ENCODE measurements at regions not wholly inside any gene's neighbourhood (a gene's known extent, or its start where the extent isn't known, plus 50 kb on each side); places are given as distances from the start of the nearest gene placed in this dataset.

DNA sequence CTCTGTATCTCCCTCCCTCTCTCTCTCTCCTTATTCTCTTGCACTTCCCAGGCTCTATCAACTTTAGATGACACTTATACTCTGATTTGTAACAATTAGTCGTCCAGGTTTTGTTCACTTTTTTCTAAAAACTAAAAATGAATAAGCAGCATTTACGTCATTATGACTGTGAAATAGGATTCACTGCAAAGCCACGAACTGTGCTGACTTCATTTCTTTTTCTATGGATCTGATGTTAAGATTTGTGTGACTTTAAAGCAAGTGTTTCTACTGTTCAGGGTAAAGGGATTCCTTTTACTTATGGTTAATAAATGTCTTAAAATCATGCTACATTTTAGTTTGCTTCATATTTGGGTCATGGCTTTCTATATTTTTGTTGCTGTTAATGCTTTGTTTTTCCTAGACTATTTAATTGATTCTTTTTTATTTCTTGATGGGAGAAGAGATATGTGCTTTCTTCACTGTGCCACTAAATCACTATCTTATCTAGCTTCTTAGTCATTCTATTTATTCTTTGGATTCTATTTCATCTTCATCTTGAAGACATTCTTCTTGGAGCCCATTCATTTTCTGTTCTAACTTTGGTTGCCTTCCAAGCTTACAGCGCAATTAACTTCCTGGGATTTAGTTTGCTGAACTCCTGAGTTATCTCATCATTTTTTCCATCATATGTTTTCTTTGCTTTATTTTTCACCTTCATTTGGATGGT is 480.4 kb upstream of the TRIB2 start:
- DNase-seq (ENCODE audit: low read depth) = no peak
- no peak overlapping the region for H3K4me3 ChIP-seq (ENCODE audit: low read depth, low read length)
- TF ChIP-seq, protein P1, sequence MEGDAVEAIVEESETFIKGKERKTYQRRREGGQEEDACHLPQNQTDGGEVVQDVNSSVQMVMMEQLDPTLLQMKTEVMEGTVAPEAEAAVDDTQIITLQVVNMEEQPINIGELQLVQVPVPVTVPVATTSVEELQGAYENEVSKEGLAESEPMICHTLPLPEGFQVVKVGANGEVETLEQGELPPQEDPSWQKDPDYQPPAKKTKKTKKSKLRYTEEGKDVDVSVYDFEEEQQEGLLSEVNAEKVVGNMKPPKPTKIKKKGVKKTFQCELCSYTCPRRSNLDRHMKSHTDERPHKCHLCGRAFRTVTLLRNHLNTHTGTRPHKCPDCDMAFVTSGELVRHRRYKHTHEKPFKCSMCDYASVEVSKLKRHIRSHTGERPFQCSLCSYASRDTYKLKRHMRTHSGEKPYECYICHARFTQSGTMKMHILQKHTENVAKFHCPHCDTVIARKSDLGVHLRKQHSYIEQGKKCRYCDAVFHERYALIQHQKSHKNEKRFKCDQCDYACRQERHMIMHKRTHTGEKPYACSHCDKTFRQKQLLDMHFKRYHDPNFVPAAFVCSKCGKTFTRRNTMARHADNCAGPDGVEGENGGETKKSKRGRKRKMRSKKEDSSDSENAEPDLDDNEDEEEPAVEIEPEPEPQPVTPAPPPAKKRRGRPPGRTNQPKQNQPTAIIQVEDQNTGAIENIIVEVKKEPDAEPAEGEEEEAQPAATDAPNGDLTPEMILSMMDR (conservative IDR thresholded peaks at IDR 0.05; ENCODE audit: low read depth, low read length) = no peak

- TF ChIP-seq, protein P1 (conservative IDR thresholded peaks at IDR 0.05; ENCODE audit: low read depth, low read length) = no peak
- no peak for DNase-seq (ENCODE audit: low read depth)
- H3K4me3 ChIP-seq (ENCODE audit: low read depth, low read length) = no peak overlapping the region
Observed at GRCh38 chr2:12240206-12240605, 476.5 kb upstream of the TRIB2 start.

DNA sequence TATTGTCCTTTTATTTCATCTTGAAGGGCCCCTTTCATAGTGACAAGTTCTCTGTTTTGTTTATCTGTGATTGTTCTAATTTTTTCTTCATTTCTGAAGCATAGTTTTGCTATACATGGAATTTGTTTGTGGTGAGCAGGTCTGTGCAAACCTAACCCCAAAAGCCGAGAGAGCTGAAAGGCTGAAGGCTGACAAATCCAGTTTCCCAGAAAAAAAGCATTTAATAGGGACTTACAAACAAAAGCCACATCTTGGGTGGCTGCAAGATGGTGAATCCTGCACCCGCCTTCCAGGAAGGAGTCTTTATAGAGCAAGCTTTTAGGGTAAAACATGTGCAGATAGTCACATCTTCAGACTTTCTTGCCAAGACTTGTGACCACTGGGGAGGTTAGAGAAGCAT is 473.4 kb upstream of the TRIB2 start:
- TF ChIP-seq, protein P1 (conservative IDR thresholded peaks at IDR 0.05; ENCODE audit: low read depth, low read length) = no peak
- DNase-seq (ENCODE audit: low read depth) = no peak
- no peak overlapping the region for H3K4me3 ChIP-seq (ENCODE audit: low read depth, low read length)

DNA sequence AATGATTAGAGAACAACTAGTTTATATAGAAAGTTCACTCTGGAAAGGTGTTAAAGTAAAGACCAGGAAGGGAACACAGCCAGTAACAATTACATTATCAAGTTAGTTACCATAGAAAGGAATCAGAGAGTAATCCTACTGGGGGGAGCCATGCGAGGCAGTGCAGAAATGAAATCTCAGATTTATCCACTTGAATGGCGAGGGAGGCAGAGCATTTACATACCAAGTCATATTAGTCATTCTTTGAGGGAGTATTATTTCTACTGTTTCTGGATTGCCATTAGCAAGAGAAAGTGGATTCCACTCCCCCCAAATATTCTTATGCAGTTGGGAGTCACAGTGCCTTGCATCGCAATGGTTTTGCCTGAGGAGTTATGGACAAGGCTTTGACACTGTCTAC is 472.7 kb upstream of the TRIB2 start:
- no peak overlapping the region for H3K4me3 ChIP-seq (ENCODE audit: low read depth, low read length)
- DNase-seq (ENCODE audit: low read depth) = peak; percentile 3
- TF ChIP-seq, protein P1 (conservative IDR thresholded peaks at IDR 0.05; ENCODE audit: low read depth, low read length) = no peak

DNA sequence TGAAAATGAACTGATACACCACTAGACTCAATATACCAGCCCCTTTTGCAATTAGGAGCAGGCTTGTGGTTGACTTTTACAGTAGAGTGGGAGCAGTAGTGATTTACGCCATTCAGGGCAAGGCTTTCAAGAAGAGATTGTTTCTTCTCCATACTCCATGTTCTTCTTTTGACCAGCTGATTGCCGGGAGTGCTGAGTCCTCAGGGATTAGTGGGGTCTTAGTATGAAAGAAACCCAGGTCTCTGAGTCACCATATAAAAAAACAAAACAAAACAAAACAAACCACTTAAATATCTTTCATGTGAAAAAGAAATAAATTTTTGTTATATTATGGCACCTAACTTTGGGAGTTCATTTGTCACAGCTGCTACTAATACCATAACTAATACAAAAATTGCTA is 465.6 kb upstream of the TRIB2 start:
- DNase-seq (ENCODE audit: low read depth) = no peak
- TF ChIP-seq, protein P1 (conservative IDR thresholded peaks at IDR 0.05; ENCODE audit: low read depth, low read length) = no peak
- H3K4me3 ChIP-seq (ENCODE audit: low read depth, low read length) = no peak overlapping the region

GRCh38 chr2:12251749-12252148 is 465.0 kb upstream of the TRIB2 start:
- TF ChIP-seq, protein P1 (conservative IDR thresholded peaks at IDR 0.05; ENCODE audit: low read depth, low read length) = no peak
- H3K4me3 ChIP-seq (ENCODE audit: low read depth, low read length) = no peak overlapping the region
- DNase-seq (ENCODE audit: low read depth) = no peak

GRCh38 chr2:12253167-12253778 is 463.5 kb upstream of the TRIB2 start:
- DNase-seq (ENCODE audit: low read depth) = no peak
- TF ChIP-seq, protein P1 (conservative IDR thresholded peaks at IDR 0.05; ENCODE audit: low read depth, low read length) = no peak
- H3K4me3 ChIP-seq (ENCODE audit: low read depth, low read length) = no peak overlapping the region

Measured in epithelial cell of proximal tubule (primary cell).